Progenitor cell of endocrine pancreas (in vitro differentiated cells): ENCODE measurements at regions not wholly inside any gene's neighbourhood (a gene's known extent, or its start where the extent isn't known, plus 50 kb on each side); places are given as distances from the start of the nearest gene placed in this dataset.
A peak's percentile ranks its signal among the peaks of the same experiment; 100 is the strongest.

Source experiments
- DNase-seq: peaks from one replicate; pipeline ENCODE4 v3.0.0; 2021; ENCODE audit warnings: low spot score; ENCODE audit not compliant: unreplicated experiment
- H3K27ac Mint-ChIP-seq: 2 replicates; pipeline ENCODE4 v1.8.0; 2021; ENCODE audit warnings: mild to moderate bottlenecking, moderate library complexity, mixed read lengths
- H3K27me3 Mint-ChIP-seq: 2 replicates; pipeline ENCODE4 v1.8.0; 2021; ENCODE audit warnings: mixed read lengths
- H3K36me3 Mint-ChIP-seq: 2 replicates; pipeline ENCODE4 v1.8.0; 2022; ENCODE audit warnings: mixed read lengths; ENCODE audit not compliant: insufficient read depth
- H3K4me1 Mint-ChIP-seq: 2 replicates; pipeline ENCODE4 v1.8.0; 2021; ENCODE audit warnings: low read depth, mixed read lengths
- H3K4me3 Mint-ChIP-seq: 2 replicates; pipeline ENCODE4 v1.8.0; 2021; ENCODE audit warnings: low read depth, mild to moderate bottlenecking, moderate library complexity, mixed read lengths
- H3K9me3 Mint-ChIP-seq: 2 replicates; pipeline ENCODE4 v1.8.0; 2021; ENCODE audit warnings: low read depth, mixed read lengths
- CTCF ChIP-seq: fragments of 200-600 bp; sonication (generic); IDR thresholded peaks from one replicate; pipeline ENCODE4 v1.5.0; 2021; ENCODE audit warnings: antibody characterized with exemption, mild to moderate bottlenecking; ENCODE audit not compliant: unreplicated experiment

GRCh38 chr13:59587030-59587429 lies 576.7 kb downstream of the DIAPH3 start:
- Mint-ChIP-seq H3K27ac (no peak overlapping the region), H3K4me3 (peak overlapping the region; percentile 32), H3K4me1 (peaks cover 27% of the 10 kb centered on the region)

GRCh38 chr13:59587971-59588716 lies 575.6 kb downstream of the DIAPH3 start:
- no peak for DNase-seq
- Mint-ChIP-seq H3K4me3 (no peak overlapping the region), H3K27me3 (no peaks in the 10 kb centered on the region), H3K4me1 (peaks cover 27% of the 10 kb centered on the region), H3K9me3 (peaks cover 8% of the 10 kb centered on the region), H3K36me3 (no peaks in the 10 kb centered on the region), H3K27ac (no peak overlapping the region)
- TF ChIP-seq CTCF, result no peak

More at GRCh38 chr13:59587030-59587429, 576.7 kb downstream of the DIAPH3 start:
- DNase-seq, result no peak
- H3K9me3 Mint-ChIP-seq, result peaks cover 3% of the 10 kb centered on the region
- no peaks in the 10 kb centered on the region for H3K27me3 Mint-ChIP-seq
- no peaks in the 10 kb centered on the region for H3K36me3 Mint-ChIP-seq
- TF ChIP-seq CTCF, result no peak

- no peaks in the 10 kb centered on the region for H3K27me3 Mint-ChIP-seq
- TF ChIP-seq CTCF, result no peak
- no peak overlapping the region for H3K4me3 Mint-ChIP-seq
- peaks cover 27% of the 10 kb centered on the region for H3K4me1 Mint-ChIP-seq
- no peaks in the 10 kb centered on the region for H3K36me3 Mint-ChIP-seq
- no peak for DNase-seq
- no peak overlapping the region for H3K27ac Mint-ChIP-seq
- H3K9me3 Mint-ChIP-seq, result peaks cover 12% of the 10 kb centered on the region
Measured at GRCh38 chr13:59588717-59589067, 575.0 kb downstream of the DIAPH3 start.

- H3K4me1 Mint-ChIP-seq, result peaks cover under 1% of the 10 kb centered on the region
- peaks cover 26% of the 10 kb centered on the region for H3K9me3 Mint-ChIP-seq
- H3K4me3 Mint-ChIP-seq, result no peak overlapping the region
- no peak overlapping the region for H3K27ac Mint-ChIP-seq
- TF ChIP-seq CTCF, result no peak
- no peaks in the 10 kb centered on the region for H3K36me3 Mint-ChIP-seq
- DNase-seq, result no peak
- H3K27me3 Mint-ChIP-seq, result no peaks in the 10 kb centered on the region
Measured at GRCh38 chr13:59601993-59602392, 561.7 kb downstream of the DIAPH3 start.

- no peak for TF ChIP-seq CTCF
- peaks cover 25% of the 10 kb centered on the region for H3K9me3 Mint-ChIP-seq
- DNase-seq, result no peak
- no peaks in the 10 kb centered on the region for H3K27me3 Mint-ChIP-seq
- H3K27ac Mint-ChIP-seq, result no peak overlapping the region
- peaks cover 11% of the 10 kb centered on the region for H3K4me1 Mint-ChIP-seq
- H3K36me3 Mint-ChIP-seq, result no peaks in the 10 kb centered on the region
- no peak overlapping the region for H3K4me3 Mint-ChIP-seq
Measured at GRCh38 chr13:59603646-59604045, 560.1 kb downstream of the DIAPH3 start.
